ENCODE measurements at regions not wholly inside any gene's neighbourhood (a gene's known extent, or its start where the extent isn't known, plus 50 kb on each side); places are given as distances from the start of the nearest gene placed in this dataset.

GRCh38 chr19:46917002-46917401 is 56.2 kb downstream of the ARHGAP35 start:
- H3K4me1 ChIP-seq = peaks cover 28% of the 10 kb centered on the region
- DNase-seq = no peak
- intact Hi-C loops (cut with DNase I) = no loop called here
- no peaks in the 10 kb centered on the region for H3K9me3 ChIP-seq
- H3K4me3 ChIP-seq = no peak overlapping the region
- TF ChIP-seq, protein P1, sequence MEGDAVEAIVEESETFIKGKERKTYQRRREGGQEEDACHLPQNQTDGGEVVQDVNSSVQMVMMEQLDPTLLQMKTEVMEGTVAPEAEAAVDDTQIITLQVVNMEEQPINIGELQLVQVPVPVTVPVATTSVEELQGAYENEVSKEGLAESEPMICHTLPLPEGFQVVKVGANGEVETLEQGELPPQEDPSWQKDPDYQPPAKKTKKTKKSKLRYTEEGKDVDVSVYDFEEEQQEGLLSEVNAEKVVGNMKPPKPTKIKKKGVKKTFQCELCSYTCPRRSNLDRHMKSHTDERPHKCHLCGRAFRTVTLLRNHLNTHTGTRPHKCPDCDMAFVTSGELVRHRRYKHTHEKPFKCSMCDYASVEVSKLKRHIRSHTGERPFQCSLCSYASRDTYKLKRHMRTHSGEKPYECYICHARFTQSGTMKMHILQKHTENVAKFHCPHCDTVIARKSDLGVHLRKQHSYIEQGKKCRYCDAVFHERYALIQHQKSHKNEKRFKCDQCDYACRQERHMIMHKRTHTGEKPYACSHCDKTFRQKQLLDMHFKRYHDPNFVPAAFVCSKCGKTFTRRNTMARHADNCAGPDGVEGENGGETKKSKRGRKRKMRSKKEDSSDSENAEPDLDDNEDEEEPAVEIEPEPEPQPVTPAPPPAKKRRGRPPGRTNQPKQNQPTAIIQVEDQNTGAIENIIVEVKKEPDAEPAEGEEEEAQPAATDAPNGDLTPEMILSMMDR (IDR thresholded peaks at IDR 0.05) = no peak
- WGBS, 3 donors = 89 to 98% (median 91%) methylated on average over 5 of the region's 5 CpGs
- no peaks in the 10 kb centered on the region for H3K27me3 ChIP-seq (ENCODE audit: insufficient read depth in 3 of 3, low read length in 2 of 3)
- ATAC-seq = no peak
- H3K36me3 ChIP-seq (ENCODE audit: insufficient read depth in 1 of 2, low read depth in 1 of 2) = peaks cover 0 to 28% of the 10 kb centered on the region in 2 donors
- no peak overlapping the region for H3K27ac ChIP-seq

- no peaks in the 10 kb centered on the region for H3K9me3 ChIP-seq
- 93 to 97% (median 94%) methylated on average over 8 of the region's 8 CpGs for WGBS, 3 donors
Measured at GRCh38 chr19:46919324-46919723, 58.5 kb downstream of the ARHGAP35 start.

GRCh38 chr19:46920362-46920761 is 59.6 kb downstream of the ARHGAP35 start:
- TF ChIP-seq, protein P1 (IDR thresholded peaks at IDR 0.05) = no peak
- DNase-seq = no peak
- 89 to 93% (median 91%) methylated on average over 14 of the region's 14 CpGs for WGBS, 3 donors
- peaks cover 0 to 39% of the 10 kb centered on the region in 2 donors for H3K36me3 ChIP-seq (ENCODE audit: insufficient read depth in 1 of 2, low read depth in 1 of 2)
- no peak for ATAC-seq
- no peak overlapping the region for H3K4me3 ChIP-seq
- peaks cover 29% of the 10 kb centered on the region for H3K4me1 ChIP-seq
- intact Hi-C loops (cut with DNase I) = no loop called here
- no peaks in the 10 kb centered on the region for H3K27me3 ChIP-seq (ENCODE audit: insufficient read depth in 3 of 3, low read length in 2 of 3)
- H3K27ac ChIP-seq = no peak overlapping the region
- no peaks in the 10 kb centered on the region for H3K9me3 ChIP-seq

More at GRCh38 chr19:46919324-46919723, 58.5 kb downstream of the ARHGAP35 start:
- ATAC-seq (no peak), DNase-seq (no peak)
- intact Hi-C loops (cut with DNase I) = no loop called here
- peaks cover 0 to 39% of the 10 kb centered on the region in 2 donors for H3K36me3 ChIP-seq (ENCODE audit: insufficient read depth in 1 of 2, low read depth in 1 of 2)
- H3K4me1 ChIP-seq = peaks cover 27% of the 10 kb centered on the region
- H3K27me3 ChIP-seq (ENCODE audit: insufficient read depth in 3 of 3, low read length in 2 of 3) = no peaks in the 10 kb centered on the region
- H3K27ac ChIP-seq = no peak overlapping the region
- H3K4me3 ChIP-seq = no peak overlapping the region
- TF ChIP-seq, protein P1 (IDR thresholded peaks at IDR 0.05) = no peak

DNA sequence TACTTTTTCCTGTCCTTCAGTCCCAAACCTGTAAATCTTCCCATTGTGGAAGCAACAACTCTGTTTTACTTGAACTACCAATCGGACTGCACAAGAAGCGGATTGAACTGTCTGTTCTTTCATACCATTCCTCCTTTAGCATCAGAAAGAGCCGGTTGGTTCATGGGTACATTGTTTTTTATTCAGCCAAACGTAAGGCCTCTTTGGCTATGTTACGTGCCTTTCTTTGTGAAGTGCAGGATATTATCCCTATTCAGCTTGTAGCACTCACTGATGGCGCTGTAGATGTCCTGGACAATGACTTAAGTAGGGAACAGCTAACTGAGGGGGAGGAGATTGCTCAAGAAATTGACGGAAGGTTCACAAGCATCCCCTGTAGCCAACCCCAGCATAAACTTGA is 60.3 kb downstream of the ARHGAP35 start:
- Histone ChIP-seq H3K4me1 (peaks cover 31% of the 10 kb centered on the region), H3K9me3 (no peaks in the 10 kb centered on the region), H3K27me3 (ENCODE audit: insufficient read depth in 3 of 3, low read length in 2 of 3) (no peaks in the 10 kb centered on the region), H3K27ac (no peak overlapping the region), H3K4me3 (no peak overlapping the region), H3K36me3 (ENCODE audit: insufficient read depth in 1 of 2, low read depth in 1 of 2) (peaks cover 0 to 39% of the 10 kb centered on the region in 2 donors)
- TF ChIP-seq, protein P1 (IDR thresholded peaks at IDR 0.05) = no peak
- DNase-seq = no peak
- WGBS, 3 donors = 90 to 96% (median 93%) methylated on average over 7 of the region's 7 CpGs
- ATAC-seq = no peak
- intact Hi-C loops (cut with DNase I) = no loop called here

- Histone ChIP-seq H3K4me1 (peaks cover 45% of the 10 kb centered on the region), H3K27me3 (ENCODE audit: insufficient read depth in 3 of 3, low read length in 2 of 3) (no peaks in the 10 kb centered on the region), H3K27ac (no peak overlapping the region), H3K4me3 (no peak overlapping the region), H3K36me3 (ENCODE audit: insufficient read depth in 1 of 2, low read depth in 1 of 2) (peaks cover 0 to 39% of the 10 kb centered on the region in 2 donors), H3K9me3 (no peaks in the 10 kb centered on the region)
- TF ChIP-seq, protein P1 (IDR thresholded peaks at IDR 0.05) = no peak
- WGBS, 3 donors = 98 to 100% (median 98%) methylated on average over 3 of the region's 3 CpGs
- no peak for ATAC-seq
- DNase-seq = no peak
- intact Hi-C loops (cut with DNase I) = no loop called here
Measured at GRCh38 chr19:46922465-46922864, 61.7 kb downstream of the ARHGAP35 start.

Data from psoas muscle (tissue), 7 donors.